A673 (cell line): ENCODE measurements at regions not wholly inside any gene's neighbourhood (a gene's known extent, or its start where the extent isn't known, plus 50 kb on each side); places are given as distances from the start of the nearest gene placed in this dataset.

Experiments
- EZH2 ChIP-seq: fragments of 200-600 bp; sonication (generic); IDR thresholded peaks from 2 replicates; pipeline ENCODE4 v1.6.1; 2017; ENCODE audit warnings: borderline replicate concordance, low read depth, mild to moderate bottlenecking, mixed read lengths, antibody characterized with exemption, low read length; ENCODE audit not compliant: poor library complexity, severe bottlenecking
- TF ChIP-seq, protein P1 (sequence below): fragments of 300-800, 200-600 bp; sonication (generic); conservative IDR thresholded peaks from 2 replicates; pipeline ENCODE4 v1.5.1; 2017; ENCODE audit warnings: low read depth, mild to moderate bottlenecking, antibody characterized with exemption, low read length, moderate library complexity, mixed read lengths

GRCh38 chr4:134944115-134944514 lies 742.5 kb upstream of the PABPC4L start:
- TF ChIP-seq, protein P1, sequence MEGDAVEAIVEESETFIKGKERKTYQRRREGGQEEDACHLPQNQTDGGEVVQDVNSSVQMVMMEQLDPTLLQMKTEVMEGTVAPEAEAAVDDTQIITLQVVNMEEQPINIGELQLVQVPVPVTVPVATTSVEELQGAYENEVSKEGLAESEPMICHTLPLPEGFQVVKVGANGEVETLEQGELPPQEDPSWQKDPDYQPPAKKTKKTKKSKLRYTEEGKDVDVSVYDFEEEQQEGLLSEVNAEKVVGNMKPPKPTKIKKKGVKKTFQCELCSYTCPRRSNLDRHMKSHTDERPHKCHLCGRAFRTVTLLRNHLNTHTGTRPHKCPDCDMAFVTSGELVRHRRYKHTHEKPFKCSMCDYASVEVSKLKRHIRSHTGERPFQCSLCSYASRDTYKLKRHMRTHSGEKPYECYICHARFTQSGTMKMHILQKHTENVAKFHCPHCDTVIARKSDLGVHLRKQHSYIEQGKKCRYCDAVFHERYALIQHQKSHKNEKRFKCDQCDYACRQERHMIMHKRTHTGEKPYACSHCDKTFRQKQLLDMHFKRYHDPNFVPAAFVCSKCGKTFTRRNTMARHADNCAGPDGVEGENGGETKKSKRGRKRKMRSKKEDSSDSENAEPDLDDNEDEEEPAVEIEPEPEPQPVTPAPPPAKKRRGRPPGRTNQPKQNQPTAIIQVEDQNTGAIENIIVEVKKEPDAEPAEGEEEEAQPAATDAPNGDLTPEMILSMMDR: no peak
- TF ChIP-seq EZH2: no peak
